ENCODE measurements at regions not wholly inside any gene's neighbourhood (a gene's known extent, or its start where the extent isn't known, plus 50 kb on each side); places are given as distances from the start of the nearest gene placed in this dataset.

DNA sequence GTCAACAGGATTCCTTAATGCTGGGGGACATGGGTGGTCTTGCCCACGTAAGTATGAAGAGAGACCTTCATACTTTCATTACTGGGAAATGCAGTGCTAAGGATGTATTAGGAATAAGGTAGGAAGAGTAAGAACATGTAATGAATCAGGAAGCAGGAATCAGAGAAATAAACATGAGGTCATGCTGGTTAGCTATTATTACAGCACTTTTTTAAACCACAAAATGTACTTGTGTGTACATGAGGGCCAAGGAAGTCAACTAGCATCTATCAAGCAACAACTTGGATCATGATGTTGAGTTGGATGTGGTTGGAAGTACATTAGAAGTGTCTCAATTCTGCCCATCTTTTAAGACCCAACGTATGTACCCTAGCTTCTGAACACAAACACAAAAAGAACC is 63.5 kb upstream of the E2F3 start:
- TF ChIP-seq, protein P1, sequence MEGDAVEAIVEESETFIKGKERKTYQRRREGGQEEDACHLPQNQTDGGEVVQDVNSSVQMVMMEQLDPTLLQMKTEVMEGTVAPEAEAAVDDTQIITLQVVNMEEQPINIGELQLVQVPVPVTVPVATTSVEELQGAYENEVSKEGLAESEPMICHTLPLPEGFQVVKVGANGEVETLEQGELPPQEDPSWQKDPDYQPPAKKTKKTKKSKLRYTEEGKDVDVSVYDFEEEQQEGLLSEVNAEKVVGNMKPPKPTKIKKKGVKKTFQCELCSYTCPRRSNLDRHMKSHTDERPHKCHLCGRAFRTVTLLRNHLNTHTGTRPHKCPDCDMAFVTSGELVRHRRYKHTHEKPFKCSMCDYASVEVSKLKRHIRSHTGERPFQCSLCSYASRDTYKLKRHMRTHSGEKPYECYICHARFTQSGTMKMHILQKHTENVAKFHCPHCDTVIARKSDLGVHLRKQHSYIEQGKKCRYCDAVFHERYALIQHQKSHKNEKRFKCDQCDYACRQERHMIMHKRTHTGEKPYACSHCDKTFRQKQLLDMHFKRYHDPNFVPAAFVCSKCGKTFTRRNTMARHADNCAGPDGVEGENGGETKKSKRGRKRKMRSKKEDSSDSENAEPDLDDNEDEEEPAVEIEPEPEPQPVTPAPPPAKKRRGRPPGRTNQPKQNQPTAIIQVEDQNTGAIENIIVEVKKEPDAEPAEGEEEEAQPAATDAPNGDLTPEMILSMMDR (conservative IDR thresholded peaks at IDR 0.05; ENCODE audit: low read depth in 2 of 2), result no peak
- no peak for TF ChIP-seq EZH2 (IDR thresholded peaks at IDR 0.05; ENCODE audit: low read depth, unreplicated experiment)
- no peak for TF ChIP-seq POLR2AphosphoS5 (IDR thresholded peaks at IDR 0.05; ENCODE audit: low read depth)
- TF ChIP-seq, protein P2, sequence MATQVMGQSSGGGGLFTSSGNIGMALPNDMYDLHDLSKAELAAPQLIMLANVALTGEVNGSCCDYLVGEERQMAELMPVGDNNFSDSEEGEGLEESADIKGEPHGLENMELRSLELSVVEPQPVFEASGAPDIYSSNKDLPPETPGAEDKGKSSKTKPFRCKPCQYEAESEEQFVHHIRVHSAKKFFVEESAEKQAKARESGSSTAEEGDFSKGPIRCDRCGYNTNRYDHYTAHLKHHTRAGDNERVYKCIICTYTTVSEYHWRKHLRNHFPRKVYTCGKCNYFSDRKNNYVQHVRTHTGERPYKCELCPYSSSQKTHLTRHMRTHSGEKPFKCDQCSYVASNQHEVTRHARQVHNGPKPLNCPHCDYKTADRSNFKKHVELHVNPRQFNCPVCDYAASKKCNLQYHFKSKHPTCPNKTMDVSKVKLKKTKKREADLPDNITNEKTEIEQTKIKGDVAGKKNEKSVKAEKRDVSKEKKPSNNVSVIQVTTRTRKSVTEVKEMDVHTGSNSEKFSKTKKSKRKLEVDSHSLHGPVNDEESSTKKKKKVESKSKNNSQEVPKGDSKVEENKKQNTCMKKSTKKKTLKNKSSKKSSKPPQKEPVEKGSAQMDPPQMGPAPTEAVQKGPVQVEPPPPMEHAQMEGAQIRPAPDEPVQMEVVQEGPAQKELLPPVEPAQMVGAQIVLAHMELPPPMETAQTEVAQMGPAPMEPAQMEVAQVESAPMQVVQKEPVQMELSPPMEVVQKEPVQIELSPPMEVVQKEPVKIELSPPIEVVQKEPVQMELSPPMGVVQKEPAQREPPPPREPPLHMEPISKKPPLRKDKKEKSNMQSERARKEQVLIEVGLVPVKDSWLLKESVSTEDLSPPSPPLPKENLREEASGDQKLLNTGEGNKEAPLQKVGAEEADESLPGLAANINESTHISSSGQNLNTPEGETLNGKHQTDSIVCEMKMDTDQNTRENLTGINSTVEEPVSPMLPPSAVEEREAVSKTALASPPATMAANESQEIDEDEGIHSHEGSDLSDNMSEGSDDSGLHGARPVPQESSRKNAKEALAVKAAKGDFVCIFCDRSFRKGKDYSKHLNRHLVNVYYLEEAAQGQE (IDR thresholded peaks at IDR 0.05; ENCODE audit: unreplicated experiment), result no peak
- TF ChIP-seq, protein P3, sequence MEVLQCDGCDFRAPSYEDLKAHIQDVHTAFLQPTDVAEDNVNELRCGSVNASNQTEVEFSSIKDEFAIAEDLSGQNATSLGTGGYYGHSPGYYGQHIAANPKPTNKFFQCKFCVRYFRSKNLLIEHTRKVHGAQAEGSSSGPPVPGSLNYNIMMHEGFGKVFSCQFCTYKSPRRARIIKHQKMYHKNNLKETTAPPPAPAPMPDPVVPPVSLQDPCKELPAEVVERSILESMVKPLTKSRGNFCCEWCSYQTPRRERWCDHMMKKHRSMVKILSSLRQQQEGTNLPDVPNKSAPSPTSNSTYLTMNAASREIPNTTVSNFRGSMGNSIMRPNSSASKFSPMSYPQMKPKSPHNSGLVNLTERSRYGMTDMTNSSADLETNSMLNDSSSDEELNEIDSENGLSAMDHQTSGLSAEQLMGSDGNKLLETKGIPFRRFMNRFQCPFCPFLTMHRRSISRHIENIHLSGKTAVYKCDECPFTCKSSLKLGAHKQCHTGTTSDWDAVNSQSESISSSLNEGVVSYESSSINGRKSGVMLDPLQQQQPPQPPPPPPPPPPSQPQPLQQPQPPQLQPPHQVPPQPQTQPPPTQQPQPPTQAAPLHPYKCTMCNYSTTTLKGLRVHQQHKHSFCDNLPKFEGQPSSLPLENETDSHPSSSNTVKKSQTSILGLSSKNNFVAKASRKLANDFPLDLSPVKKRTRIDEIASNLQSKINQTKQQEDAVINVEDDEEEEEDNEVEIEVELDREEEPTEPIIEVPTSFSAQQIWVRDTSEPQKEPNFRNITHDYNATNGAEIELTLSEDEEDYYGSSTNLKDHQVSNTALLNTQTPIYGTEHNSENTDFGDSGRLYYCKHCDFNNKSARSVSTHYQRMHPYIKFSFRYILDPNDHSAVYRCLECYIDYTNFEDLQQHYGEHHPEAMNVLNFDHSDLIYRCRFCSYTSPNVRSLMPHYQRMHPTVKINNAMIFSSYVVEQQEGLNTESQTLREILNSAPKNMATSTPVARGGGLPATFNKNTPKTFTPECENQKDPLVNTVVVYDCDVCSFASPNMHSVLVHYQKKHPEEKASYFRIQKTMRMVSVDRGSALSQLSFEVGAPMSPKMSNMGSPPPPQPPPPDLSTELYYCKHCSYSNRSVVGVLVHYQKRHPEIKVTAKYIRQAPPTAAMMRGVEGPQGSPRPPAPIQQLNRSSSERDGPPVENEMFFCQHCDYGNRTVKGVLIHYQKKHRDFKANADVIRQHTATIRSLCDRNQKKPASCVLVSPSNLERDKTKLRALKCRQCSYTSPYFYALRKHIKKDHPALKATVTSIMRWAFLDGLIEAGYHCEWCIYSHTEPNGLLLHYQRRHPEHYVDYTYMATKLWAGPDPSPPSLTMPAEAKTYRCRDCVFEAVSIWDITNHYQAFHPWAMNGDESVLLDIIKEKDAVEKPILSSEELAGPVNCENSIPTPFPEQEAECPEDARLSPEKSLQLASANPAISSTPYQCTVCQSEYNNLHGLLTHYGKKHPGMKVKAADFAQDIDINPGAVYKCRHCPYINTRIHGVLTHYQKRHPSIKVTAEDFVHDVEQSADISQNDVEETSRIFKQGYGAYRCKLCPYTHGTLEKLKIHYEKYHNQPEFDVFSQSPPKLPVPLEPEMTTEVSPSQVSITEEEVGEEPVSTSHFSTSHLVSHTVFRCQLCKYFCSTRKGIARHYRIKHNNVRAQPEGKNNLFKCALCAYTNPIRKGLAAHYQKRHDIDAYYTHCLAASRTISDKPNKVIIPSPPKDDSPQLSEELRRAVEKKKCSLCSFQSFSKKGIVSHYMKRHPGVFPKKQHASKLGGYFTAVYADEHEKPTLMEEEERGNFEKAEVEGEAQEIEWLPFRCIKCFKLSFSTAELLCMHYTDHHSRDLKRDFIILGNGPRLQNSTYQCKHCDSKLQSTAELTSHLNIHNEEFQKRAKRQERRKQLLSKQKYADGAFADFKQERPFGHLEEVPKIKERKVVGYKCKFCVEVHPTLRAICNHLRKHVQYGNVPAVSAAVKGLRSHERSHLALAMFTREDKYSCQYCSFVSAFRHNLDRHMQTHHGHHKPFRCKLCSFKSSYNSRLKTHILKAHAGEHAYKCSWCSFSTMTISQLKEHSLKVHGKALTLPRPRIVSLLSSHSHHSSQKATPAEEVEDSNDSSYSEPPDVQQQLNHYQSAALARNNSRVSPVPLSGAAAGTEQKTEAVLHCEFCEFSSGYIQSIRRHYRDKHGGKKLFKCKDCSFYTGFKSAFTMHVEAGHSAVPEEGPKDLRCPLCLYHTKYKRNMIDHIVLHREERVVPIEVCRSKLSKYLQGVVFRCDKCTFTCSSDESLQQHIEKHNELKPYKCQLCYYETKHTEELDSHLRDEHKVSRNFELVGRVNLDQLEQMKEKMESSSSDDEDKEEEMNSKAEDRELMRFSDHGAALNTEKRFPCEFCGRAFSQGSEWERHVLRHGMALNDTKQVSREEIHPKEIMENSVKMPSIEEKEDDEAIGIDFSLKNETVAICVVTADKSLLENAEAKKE (CRISPR knock-in tag; IDR thresholded peaks at IDR 0.05), result no peak
- TF ChIP-seq CREB1 (CRISPR knock-in tag; IDR thresholded peaks at IDR 0.05; ENCODE audit: low read depth), result no peak
- TF ChIP-seq NANOG (IDR thresholded peaks at IDR 0.05; ENCODE audit: borderline replicate concordance), result no peak
- no peak for TF ChIP-seq EZH2phosphoT487 (IDR thresholded peaks at IDR 0.05; ENCODE audit: unreplicated experiment)
